Frontal cortex (tissue), 3 donors: ENCODE measurements at regions not wholly inside any gene's neighbourhood (a gene's known extent, or its start where the extent isn't known, plus 50 kb on each side); places are given as distances from the start of the nearest gene placed in this dataset.

Source experiments
- DNase-seq, 2 donors: peaks; one replicate each; pipeline ENCODE4 v3.0.0; 2012; ENCODE audit warnings: low spot score in 2 of 2
- FAIRE-seq: peaks from 2 replicates; lab custom pipeline; 2012; peaks lifted over from hg19 to GRCh38; lab: Jason Lieb, UNC
- donor health status: control.
- donor health status: control.
- donor health status: control.

DNA sequence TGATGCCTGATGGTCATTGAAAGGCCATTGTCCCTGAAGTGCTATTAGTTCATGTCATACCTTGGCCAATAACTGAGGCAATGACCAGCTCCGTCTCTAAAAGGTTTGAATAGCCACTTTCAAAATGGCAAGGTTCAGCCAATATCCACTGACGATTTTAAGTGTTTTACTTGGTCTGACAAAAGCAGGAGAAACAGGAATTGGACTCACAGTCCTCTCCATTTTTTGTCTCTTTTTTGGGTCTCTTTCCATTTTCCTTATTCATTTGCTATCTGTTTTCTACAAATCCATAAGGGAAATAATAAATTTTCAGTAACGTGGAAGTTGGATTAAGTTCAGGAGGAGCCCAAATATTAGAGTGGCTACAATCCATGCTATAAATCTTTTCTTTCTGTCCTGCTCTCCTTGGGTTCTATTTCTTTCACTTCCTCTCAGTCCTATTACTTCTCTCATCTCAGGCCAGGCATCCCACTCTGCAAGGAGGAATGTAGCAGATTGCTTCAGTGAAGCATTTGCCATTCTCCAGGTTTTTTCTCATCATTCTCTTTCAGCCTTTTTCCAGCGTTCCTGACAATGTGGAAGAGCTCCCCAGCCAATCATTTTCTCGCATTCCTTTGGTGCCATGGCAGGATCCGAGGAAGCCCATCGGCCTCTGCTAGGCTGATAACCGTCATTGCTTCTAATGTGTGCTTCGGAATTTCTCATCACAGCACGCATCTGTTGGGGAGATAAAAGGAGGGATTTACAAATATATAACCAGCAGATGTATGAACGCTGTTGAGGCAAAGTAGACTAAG, 414.5 kb downstream of the ADGRL2 start:
- FAIRE-seq, result no peak
- DNase-seq, result no peak

DNA sequence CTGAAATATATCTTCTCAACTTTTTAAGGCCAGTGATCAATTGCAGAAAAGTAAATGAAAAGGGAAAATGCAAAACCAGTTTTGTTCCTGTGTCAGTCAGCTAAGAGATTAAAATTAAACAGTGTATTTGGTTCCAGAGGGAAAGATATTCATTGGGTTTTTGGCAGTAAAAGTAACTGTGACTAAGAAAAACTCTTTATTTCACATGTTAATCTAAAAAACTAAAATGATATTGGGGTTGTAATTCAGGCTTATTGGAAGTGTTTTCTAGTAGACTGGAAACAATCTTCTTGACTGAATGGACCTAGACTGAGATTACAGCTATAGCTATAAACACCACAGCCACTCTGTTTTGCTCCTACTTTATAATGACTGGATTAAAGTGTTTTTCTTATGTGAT, 413.9 kb downstream of the ADGRL2 start:
- no peak for DNase-seq
- FAIRE-seq, result no peak

GRCh38 chr1:82197606-82198005, 396.9 kb downstream of the ADGRL2 start:
- no peak for FAIRE-seq
- DNase-seq, result no peak

DNA sequence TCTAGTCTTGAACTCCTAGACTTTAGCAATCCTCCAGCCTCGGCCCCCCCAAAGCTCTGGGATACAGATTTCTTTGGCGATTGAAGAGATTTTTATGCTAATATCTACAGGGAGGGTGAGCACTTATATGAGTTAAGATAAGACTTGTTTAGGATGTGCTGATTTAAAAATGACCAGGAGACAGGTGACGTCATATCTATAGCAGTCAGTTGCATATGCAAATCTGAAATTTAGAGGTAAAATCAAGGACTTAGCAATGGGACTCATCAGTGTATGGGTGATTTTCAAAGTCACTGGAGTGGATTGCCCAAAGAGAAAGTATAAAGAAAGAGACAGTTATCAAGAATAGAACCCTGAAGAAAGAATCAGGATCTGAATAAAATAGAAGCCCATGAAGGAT, 394.5 kb downstream of the ADGRL2 start:
- FAIRE-seq (no peak), DNase-seq (no peak)

DNA sequence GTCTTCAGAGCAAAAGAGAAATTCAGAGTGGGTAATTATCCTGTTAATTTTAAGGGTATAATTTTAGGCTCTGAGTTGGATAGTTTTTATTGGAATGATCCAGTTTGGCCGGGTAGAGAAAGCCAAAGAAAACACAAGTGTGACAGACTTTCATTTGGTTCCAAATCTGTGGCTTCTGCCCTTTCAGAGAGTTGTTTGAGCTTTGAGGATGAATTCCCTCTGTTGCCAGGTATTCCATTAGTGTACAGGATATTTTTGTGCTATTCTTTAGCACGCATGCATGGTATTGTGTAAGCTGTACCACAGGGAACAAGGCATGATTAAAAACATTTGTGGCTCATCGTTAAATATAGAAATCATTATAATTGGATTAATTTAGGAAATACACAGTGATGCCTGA, 384.4 kb downstream of the ADGRL2 start:
- DNase-seq (no peak), FAIRE-seq (no peak)

DNA sequence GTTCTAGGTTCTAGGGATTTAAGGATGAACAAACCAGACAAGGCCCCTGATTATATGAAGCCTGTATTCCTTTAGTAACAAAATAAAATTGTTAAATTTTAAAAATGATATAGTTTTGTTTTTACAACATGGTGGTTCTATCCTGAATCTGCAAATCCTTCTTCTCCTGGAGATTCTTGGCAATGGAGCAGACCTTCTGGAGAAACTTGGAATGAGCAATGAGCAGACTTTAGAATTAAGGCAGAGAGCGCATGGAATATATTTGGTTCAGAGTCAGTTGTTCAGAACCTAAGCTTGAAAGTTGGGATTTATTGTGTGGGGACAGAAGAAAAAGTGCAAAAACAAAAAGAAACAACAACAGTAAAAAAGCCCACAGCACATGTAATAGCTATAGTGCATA, 381.1 kb downstream of the ADGRL2 start:
- FAIRE-seq, result no peak
- no peak for DNase-seq

GRCh38 chr1:82179131-82179530, 378.4 kb downstream of the ADGRL2 start:
- FAIRE-seq (no peak), DNase-seq (no peak)

GRCh38 chr1:82177192-82177591, 376.5 kb downstream of the ADGRL2 start:
- no peak for FAIRE-seq
- no peak for DNase-seq

DNA sequence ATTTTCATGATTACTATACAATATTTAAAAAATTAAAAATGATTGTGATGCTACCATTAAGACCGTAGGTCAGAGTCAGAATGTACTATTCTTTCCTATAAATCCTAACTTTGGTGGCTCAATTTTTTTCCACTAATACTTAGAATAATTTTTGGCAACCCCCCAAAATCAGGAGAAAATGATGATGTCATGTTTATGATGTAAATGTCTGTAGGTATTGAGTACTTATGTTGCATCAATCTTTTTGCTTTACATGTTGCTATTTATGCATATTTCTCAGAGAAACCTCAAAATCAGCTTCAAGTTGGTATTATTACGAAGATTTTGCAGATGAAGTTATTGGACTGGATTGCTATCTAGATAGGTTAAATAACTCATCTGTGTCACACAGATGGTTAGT, 371.2 kb downstream of the ADGRL2 start:
- DNase-seq (no peak), FAIRE-seq (no peak)

DNA sequence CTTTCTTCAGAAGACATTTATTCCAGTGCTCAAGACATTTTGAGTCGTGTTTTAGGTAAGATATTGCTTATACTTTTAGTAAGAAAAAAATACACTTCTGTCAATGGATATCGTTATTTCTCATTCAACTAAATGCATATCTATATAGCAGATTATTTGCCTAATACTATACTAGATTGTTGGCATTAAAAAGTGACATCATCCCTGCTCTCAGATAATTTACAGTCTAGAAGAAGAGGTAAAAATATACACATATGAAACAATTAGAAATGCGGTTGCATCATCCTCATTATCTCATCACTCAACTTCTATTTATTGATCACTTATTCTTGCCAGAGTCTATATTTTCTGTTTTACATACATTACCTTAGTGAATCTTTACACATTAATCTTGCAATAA, 367.7 kb downstream of the ADGRL2 start:
- DNase-seq, result no peak
- FAIRE-seq, result no peak

DNA sequence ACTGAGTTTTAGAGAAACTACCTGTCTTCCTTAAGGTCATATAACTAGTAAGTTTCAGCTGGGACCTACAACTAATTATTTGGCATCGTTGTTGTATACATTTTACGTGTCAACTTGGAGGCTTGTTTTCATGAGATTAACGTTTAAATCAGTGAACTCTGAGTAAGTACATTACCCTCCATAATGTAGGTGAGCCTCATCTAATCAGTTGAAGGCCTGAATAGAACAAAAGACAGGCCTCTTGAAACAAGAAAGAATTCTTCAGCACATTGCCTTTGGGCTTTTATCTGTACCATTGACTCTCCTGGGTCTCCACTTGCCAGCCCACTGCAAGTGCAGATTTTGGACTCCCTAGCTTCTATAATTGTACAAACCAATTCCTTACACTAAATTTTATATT, 364.6 kb downstream of the ADGRL2 start:
- DNase-seq, result no peak
- no peak for FAIRE-seq

- FAIRE-seq (no peak), DNase-seq (no peak)
These were observed 362.0 kb downstream of the ADGRL2 start for GRCh38 chr1:82162486-82163420.

GRCh38 chr1:82161700-82162141, 361.0 kb downstream of the ADGRL2 start:
- DNase-seq, result no peak
- no peak for FAIRE-seq

DNA sequence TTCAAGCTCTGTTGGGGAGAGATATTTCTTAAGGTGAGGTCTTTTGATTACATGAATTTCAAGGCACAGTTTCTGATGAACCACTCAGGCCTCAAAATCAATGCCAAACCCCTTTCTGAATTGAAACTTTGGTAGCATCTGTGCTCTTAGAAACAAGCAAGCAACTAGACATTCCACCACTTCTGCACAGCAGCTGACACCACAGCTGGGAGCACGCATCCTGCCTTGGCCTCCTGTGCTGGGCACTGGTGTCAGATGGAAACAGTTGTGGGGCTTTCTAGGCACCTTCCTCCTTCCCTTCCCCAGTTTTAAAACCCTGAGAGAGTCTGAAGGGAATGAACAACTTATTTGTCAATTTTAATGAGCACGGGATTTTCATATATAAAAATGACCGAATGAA, 360.2 kb downstream of the ADGRL2 start:
- DNase-seq (no peak), FAIRE-seq (no peak)

DNA sequence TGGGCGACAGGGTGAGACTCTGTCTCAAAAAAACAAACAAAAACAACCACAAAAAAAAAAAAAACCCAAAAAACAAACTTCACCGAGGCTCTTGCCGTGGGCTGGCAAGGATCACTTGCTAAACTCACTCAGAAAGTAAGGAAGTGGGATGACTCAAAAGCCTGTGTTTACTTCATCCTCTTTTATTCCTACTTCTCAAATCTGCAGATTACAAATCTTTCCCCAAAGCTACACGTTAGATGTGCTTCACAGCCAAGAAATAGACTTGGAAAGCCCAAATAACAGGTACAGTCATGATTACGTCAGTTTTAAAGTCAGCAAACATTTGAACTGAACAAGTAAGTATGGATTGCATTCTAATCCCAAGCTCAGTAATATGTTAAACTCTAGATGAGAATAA, 359.3 kb downstream of the ADGRL2 start:
- FAIRE-seq, result no peak
- DNase-seq, result no peak

DNA sequence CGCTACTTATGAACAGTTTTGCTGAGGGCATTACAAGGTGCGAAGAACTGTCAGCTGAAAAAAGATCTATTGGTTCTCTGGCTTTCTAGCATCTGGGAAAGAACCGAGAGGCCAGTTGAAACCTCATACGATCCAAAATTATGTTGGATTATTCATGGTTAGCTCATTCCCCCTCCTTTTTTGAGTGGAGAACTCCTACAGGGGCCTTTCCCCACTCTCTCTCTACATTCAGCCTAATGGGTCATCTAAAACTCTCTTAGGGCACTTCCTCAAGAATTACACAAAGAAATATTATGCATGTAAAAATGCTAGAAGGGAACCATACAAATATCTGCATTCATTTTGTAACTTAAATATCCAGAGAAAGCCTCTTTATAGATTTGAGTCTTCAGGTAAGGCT, 358.2 kb downstream of the ADGRL2 start:
- DNase-seq (no peak), FAIRE-seq (no peak)

DNA sequence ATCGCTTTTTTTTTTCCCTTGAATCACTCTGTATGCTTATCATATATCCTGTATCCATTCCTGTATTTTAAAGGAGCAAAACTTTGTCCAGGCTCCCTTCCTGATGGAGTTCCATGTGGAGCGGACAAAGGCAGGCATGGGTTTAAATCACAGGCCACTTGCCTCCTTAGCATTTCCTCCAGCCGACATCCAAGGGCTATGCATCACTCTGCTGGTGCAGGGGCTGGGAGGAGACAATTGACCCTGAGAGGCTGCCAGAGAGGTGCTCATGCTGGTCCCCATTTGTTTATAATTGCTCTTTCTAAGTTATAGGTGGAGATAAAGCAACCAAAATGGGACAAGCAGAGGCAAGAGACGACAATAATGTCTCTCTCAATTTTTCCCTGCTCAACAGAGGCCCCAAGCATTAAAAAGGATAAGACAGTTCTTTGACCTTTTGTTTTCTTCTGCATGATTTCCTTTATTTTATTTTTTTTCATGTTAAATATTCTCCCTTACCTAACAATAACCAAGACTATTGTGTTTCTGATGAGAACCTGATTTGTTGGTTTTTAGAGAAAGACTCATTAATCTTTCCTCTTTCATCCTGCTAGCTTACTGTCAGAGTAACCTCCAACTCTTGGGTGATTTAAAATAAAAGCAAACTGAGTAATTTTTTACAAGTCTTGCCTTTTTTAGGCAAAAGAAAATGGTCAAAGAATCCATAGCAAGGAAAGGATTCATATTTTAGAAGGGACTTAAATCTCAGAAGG, 353.7 kb downstream of the ADGRL2 start:
- FAIRE-seq (no peak), DNase-seq (no peak)

DNA sequence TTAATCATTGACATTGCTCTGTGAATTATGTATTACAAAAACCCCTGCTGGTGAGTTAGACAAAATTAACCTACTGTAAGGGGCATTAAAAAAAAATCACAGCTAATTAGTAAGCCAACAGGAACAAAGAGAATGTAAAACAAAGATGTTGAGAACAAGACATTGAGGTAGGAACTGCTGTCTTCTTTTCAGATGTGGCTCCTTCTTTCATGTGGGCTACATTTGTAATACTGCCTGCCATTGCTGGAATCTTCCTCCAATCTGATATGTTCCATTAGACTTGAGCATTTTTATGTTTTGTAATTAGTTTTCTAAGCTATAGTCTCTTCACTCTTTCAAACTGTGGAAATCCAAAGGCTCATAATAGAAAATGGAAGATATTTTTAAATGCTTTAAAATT, 353.0 kb downstream of the ADGRL2 start:
- FAIRE-seq, result no peak
- no peak for DNase-seq

- DNase-seq (no peak), FAIRE-seq (no peak)
These were observed 352.5 kb downstream of the ADGRL2 start for GRCh38 chr1:82153272-82153629.
